Neural crest cell (in vitro differentiated cells): ENCODE measurements at regions not wholly inside any gene's neighbourhood (a gene's known extent, or its start where the extent isn't known, plus 50 kb on each side); places are given as distances from the start of the nearest gene placed in this dataset.
"Not testable (repeated sequence)": the region's sequence is repeated elsewhere in the genome, so short reads cannot be mapped to it uniquely, and the experiment has no call there.

Source experiments
- DNase-seq: peaks from one replicate; pipeline ENCODE4 v3.0.0; 2021; ENCODE audit warnings: low read depth, mixed read lengths, low spot score
- H3K27ac Mint-ChIP-seq: one replicate; pipeline ENCODE4 v1.8.0; 2021; ENCODE audit warnings: mild to moderate bottlenecking, mixed read lengths; ENCODE audit not compliant: unreplicated experiment
- H3K27me3 Mint-ChIP-seq: 2 replicates; pipeline ENCODE4 v1.8.0; 2021; ENCODE audit warnings: low read depth, mild to moderate bottlenecking, mixed read lengths
- H3K36me3 Mint-ChIP-seq: 2 replicates; pipeline ENCODE4 v1.8.0; 2021; ENCODE audit warnings: low read depth, mild to moderate bottlenecking, mixed read lengths
- H3K4me1 Mint-ChIP-seq: 2 replicates; pipeline ENCODE4 v1.8.0; 2021; ENCODE audit warnings: mixed read lengths
- H3K4me3 Mint-ChIP-seq: one replicate; pipeline ENCODE4 v1.8.0; 2021; ENCODE audit warnings: mild to moderate bottlenecking, mixed read lengths
- H3K9me3 Mint-ChIP-seq: 2 replicates; pipeline ENCODE4 v1.8.0; 2021; ENCODE audit warnings: mixed read lengths
- CTCF ChIP-seq: fragments of 200-600 bp; sonication (generic); conservative IDR thresholded peaks from 2 replicates; pipeline ENCODE4 v1.5.0; 2021; ENCODE audit warnings: antibody characterized with exemption, mild to moderate bottlenecking

- TF ChIP-seq CTCF, result no peak
- peaks cover 8% of the 10 kb centered on the region for H3K27me3 Mint-ChIP-seq
- no peak for DNase-seq
- H3K36me3 Mint-ChIP-seq, result no peaks in the 10 kb centered on the region
- no peak overlapping the region for H3K4me3 Mint-ChIP-seq
- H3K4me1 Mint-ChIP-seq, result no peaks in the 10 kb centered on the region
- peaks cover 3% of the 10 kb centered on the region for H3K9me3 Mint-ChIP-seq
- no peak overlapping the region for H3K27ac Mint-ChIP-seq
Measured at GRCh38 chr4:111441687-111442086, 703.6 kb upstream of the FAM241A start.

- not testable (repeated sequence) for H3K9me3 Mint-ChIP-seq, H3K36me3 Mint-ChIP-seq, H3K27ac Mint-ChIP-seq, H3K27me3 Mint-ChIP-seq, H3K4me1 Mint-ChIP-seq, DNase-seq, H3K4me3 Mint-ChIP-seq
Measured at GRCh38 chr4:111444836-111445235, 700.4 kb upstream of the FAM241A start.

- no peaks in the 10 kb centered on the region for H3K36me3 Mint-ChIP-seq
- H3K4me3 Mint-ChIP-seq, result no peak overlapping the region
- no peaks in the 10 kb centered on the region for H3K27me3 Mint-ChIP-seq
- H3K9me3 Mint-ChIP-seq, result no peaks in the 10 kb centered on the region
- H3K4me1 Mint-ChIP-seq, result peaks cover 4% of the 10 kb centered on the region
- no peak overlapping the region for H3K27ac Mint-ChIP-seq
- no peak for TF ChIP-seq CTCF
- DNase-seq, result no peak
Measured at GRCh38 chr4:111449657-111450056, 695.6 kb upstream of the FAM241A start.

- no peak overlapping the region for H3K4me3 Mint-ChIP-seq
- DNase-seq, result no peak
- no peak for TF ChIP-seq CTCF
- no peaks in the 10 kb centered on the region for H3K27me3 Mint-ChIP-seq
- no peaks in the 10 kb centered on the region for H3K9me3 Mint-ChIP-seq
- no peak overlapping the region for H3K27ac Mint-ChIP-seq
- H3K36me3 Mint-ChIP-seq, result no peaks in the 10 kb centered on the region
- H3K4me1 Mint-ChIP-seq, result peaks cover 4% of the 10 kb centered on the region
Measured at GRCh38 chr4:111450867-111451266, 694.4 kb upstream of the FAM241A start.

GRCh38 chr4:111453216-111453615 is 692.0 kb upstream of the FAM241A start:
- H3K4me1 Mint-ChIP-seq, result peaks cover 4% of the 10 kb centered on the region
- H3K4me3 Mint-ChIP-seq, result no peak overlapping the region
- no peaks in the 10 kb centered on the region for H3K36me3 Mint-ChIP-seq
- H3K9me3 Mint-ChIP-seq, result no peaks in the 10 kb centered on the region
- TF ChIP-seq CTCF, result no peak
- no peak overlapping the region for H3K27ac Mint-ChIP-seq
- H3K27me3 Mint-ChIP-seq, result no peaks in the 10 kb centered on the region
- no peak for DNase-seq

GRCh38 chr4:111454961-111455360 is 690.3 kb upstream of the FAM241A start:
- DNase-seq, result no peak

More at GRCh38 chr4:111454961-111455360, 690.3 kb upstream of the FAM241A start:
- peaks cover 4% of the 10 kb centered on the region for H3K4me1 Mint-ChIP-seq
- H3K4me3 Mint-ChIP-seq, result no peak overlapping the region
- H3K27ac Mint-ChIP-seq, result no peak overlapping the region
- H3K9me3 Mint-ChIP-seq, result no peaks in the 10 kb centered on the region
- H3K27me3 Mint-ChIP-seq, result no peaks in the 10 kb centered on the region
- H3K36me3 Mint-ChIP-seq, result no peaks in the 10 kb centered on the region
- no peak for TF ChIP-seq CTCF
